ENCODE measurements at regions not wholly inside any gene's neighbourhood (a gene's known extent, or its start where the extent isn't known, plus 50 kb on each side); places are given as distances from the start of the nearest gene placed in this dataset.

GRCh38 chr14:71588576-71589215, 343.5 kb upstream of the RGS6 start:
- no peak for DNase-seq (ENCODE audit: extremely low read depth in 1 of 11, low read depth in 9 of 11, low spot score in 4 of 11)

DNA sequence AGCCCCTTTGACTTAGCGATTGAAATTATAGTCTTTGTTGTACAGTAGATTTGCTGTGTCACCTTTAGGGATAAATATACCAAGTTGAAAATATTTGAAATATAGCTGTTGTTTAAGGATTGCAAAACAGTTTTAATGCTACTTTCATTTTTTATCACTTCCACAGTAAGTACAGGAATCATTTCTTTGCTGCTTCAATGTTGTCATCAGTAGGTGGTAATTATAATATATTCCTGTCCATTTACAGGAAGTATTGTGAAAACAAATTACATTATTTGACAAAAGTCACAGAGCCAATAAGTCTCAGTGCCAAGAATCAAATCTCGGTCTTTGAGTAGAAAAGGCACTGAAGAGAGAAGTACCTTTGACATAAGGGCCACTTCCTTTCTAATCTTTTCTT, 342.6 kb upstream of the RGS6 start:
- no peak for DNase-seq (ENCODE audit: extremely low read depth in 1 of 11, low read depth in 9 of 11, low spot score in 4 of 11)

DNA sequence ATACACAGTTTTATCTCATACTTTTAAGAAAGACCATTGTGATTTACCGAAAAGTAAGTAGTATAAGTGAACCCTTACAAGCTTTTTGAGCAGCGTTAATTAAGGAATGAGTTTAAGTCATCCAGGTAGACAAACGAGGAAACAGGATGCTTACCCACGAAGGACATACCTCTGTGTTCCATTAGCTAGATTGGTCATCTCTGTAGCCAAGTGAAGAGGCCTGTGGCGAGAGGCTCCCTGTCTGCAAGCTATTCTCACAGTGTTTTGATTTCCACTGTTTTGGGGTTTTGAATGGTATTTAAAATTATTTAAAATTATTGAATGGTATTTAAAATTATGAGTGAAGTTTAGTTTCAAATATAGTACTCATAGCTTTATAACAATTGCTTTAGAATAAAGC, 342.1 kb upstream of the RGS6 start:
- DNase-seq (ENCODE audit: extremely low read depth in 1 of 11, low read depth in 9 of 11, low spot score in 4 of 11), result no peak

DNA sequence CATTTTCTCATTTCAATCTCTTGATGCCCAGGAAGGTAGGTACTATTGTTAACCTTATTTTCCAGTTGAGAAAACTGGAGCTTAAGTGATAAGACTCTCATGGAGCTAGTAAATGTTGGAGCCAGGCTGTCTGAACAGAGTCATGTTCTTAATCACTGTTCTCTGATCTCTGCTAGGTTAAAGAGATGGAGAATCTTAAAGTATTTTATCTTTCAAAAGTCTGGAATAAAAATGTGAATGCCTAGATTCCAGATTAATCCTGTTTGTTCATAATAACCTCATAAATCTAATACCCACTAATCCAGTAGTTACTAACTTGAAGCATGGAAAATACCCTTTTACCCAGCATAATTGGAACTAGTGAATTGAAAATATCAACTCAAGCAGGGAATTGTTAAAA, 341.0 kb upstream of the RGS6 start:
- DNase-seq (ENCODE audit: extremely low read depth in 1 of 11, low read depth in 9 of 11, low spot score in 4 of 11), result no peak

DNA sequence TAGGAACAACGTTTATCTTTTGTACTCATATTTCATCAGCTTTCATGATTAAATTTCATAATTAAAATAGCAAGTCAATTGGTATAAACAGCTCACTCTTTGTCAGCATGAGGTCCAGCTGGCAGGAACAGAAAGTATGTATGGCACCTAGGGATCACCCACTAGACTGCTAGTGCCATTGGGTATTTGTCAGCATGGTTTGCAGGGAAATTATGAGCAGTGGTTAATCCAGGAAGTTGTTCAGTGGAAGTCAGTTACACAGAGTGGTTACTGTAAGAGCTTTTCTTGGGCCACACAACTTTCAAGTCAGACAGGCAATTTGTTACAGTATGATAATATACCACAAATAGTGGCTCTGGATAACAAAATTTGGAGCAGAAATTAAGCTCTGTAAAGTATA, 340.3 kb upstream of the RGS6 start:
- no peak for DNase-seq (ENCODE audit: extremely low read depth in 1 of 11, low read depth in 9 of 11, low spot score in 4 of 11)

GRCh38 chr14:71592361-71592760, 339.9 kb upstream of the RGS6 start:
- DNase-seq (ENCODE audit: extremely low read depth in 1 of 11, low read depth in 9 of 11, low spot score in 4 of 11), result no peak

DNA sequence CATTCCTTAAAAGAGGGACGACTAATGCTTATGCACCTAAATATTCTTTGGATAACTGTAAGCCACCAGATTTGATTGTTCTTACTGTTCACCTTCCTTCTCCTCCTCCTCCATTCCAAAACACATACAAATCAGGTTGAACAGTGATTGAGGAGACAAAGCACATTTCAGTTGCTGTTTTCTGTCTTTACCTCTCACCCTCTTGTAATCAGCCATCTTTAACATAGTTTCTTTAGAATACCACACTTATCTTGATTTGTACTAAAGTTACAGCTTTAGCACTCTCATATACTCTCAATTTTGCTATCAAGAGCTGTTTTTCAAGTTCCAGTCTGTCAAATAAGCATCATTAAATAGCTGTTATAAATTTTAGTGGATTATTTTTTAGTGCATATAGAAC, 338.3 kb upstream of the RGS6 start:
- DNase-seq (ENCODE audit: extremely low read depth in 1 of 11, low read depth in 9 of 11, low spot score in 4 of 11), result no peak

DNA sequence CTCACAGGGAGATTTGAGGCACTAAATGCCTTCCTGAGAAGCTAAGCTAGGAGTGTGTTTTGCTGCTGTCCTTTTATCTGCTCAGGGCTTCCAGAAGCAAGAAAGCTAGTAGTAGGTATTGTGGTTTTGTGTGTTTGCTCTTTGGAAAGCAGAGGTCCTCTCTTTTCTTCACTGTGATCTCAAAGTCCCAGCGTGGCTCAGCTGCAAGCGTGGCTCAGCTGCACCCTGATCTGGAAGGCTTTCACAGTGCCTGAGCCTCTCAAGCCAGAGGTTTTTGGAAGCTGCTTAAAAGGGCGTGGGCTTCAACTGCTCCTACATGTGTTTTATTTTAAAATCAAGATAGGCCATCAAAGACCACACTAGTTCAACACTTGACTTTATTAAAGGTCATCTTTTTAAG, 337.4 kb upstream of the RGS6 start:
- DNase-seq (ENCODE audit: extremely low read depth in 1 of 11, low read depth in 9 of 11, low spot score in 4 of 11), result no peak

DNA sequence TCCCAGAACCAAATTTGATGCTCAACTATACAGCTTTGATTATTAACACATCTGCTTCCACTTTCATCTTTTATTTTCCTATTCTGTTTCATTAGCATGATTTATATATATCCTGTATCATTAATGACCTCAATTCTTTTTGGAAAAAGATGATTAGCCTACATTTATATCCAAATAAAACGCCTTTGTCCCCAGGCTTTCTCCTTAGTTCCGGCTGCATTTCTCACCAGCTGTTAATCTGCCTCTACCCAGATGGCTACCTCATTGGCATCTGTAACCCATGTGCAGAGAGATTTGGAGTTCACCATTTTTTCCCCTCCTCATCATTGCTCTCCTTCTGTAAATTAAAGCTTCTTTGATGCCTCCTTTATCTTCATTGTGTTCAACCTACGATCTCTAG, 336.8 kb upstream of the RGS6 start:
- no peak for DNase-seq (ENCODE audit: extremely low read depth in 1 of 11, low read depth in 9 of 11, low spot score in 4 of 11)

- DNase-seq (ENCODE audit: extremely low read depth in 1 of 11, low read depth in 9 of 11, low spot score in 4 of 11), result no peak
Measured at GRCh38 chr14:71597287-71597920, 334.8 kb upstream of the RGS6 start.

- DNase-seq (ENCODE audit: extremely low read depth in 1 of 11, low read depth in 9 of 11, low spot score in 4 of 11), result no peak
Measured at GRCh38 chr14:71597955-71598660, 334.1 kb upstream of the RGS6 start.

DNA sequence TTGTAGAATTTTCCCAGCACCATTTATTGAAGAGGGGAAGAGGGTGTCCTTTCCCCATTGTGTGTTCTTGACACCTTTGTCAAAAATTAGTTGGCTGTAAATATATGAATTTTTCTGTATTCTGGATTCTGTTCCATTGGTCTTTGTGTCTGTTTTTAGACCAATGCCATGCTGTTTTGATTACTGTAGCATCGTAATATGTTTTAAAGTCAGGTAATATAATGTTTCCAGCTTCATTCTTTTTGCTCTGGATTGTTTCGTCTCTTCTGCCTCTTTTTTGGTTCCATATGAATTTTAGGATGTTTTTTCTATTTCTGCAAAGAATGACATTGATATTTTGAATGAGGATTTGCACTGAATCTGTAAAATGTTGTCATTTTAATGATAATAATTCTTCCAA, 331.9 kb upstream of the RGS6 start:
- DNase-seq (ENCODE audit: extremely low read depth in 1 of 11, low read depth in 9 of 11, low spot score in 4 of 11), result no peak

DNA sequence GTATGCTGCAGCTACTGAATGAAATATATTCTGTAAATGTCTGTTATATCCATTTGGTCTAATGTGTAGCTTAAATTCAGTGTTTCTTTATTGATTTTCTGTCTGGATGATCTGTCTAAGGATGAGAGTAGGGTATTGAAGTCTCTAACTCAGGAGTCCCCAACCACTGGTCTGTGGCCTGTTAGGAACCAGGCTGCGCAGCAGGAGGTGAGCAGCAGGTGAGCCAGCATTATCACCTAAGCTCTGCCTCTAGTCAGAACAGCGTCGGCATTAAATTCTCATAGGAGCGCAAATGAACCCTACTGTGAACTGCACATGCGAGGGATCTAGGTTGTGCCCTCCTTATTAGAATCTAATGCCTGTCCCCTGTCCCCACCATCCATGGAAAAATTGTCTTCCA, 329.7 kb upstream of the RGS6 start:
- no peak for DNase-seq (ENCODE audit: extremely low read depth in 1 of 11, low read depth in 9 of 11, low spot score in 4 of 11)

DNA sequence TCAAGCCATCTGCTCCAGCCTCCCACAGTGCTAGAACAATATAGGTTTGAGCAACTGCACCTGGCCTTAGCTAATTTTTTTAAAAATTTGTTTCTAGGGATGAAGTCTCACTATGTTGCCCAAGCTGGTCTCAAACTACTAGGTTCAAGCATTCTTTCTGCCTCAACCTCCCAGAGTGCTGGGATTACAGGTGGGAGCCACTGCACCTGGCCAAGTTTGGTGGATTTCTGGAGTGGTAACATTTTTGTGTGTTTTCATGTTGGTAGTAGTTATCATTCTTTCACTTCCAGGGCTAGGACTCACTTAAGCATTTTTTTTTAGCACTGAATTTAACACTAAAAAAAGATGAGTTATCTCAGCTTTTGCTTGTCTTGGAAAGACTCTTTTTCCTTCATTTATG, 328.0 kb upstream of the RGS6 start:
- no peak for DNase-seq (ENCODE audit: extremely low read depth in 1 of 11, low read depth in 9 of 11, low spot score in 4 of 11)

DNA sequence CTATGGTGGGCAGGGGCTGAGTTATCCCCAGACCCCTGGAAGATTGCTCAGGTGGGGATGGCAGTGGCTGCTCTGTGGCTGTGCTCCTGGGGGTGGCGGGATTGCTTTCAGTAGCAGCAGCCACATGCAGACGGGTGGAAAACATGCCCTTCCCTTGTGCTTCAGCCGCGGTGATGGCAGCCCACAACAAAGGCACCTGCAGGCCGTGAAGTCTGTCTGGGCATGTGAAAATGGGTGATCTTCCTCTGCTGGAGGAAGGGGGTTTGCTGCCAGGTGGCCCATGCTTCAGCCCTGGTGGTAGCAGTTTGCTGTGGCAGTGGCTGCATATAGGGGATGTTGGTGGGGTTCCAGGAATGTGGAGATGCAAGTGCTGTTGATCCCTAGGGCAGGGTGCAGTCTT, 326.2 kb upstream of the RGS6 start:
- DNase-seq (ENCODE audit: extremely low read depth in 1 of 11, low read depth in 9 of 11, low spot score in 4 of 11), result no peak

DNA sequence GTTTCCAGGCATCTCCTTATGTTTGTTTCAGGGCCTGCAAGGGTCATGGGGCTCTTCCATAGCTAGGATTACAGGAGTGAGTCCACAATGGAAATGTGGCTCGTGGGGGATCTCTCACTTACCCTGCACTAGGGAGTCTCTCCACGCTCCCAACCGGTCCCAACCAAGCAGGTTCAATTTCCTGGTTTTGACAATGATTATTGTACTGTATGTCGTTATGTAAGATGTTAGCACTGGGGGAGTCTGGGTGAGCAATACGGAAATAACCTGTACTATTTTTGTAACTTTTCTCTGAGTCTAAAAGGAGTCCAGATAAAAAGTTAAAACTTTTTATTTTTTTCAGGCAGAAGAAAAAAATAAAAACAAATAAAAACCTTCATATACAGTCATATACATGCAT, 325.7 kb upstream of the RGS6 start:
- no peak for DNase-seq (ENCODE audit: extremely low read depth in 1 of 11, low read depth in 9 of 11, low spot score in 4 of 11)

- no peak for DNase-seq (ENCODE audit: extremely low read depth in 1 of 11, low read depth in 9 of 11, low spot score in 4 of 11)
Measured at GRCh38 chr14:71607056-71607455, 325.2 kb upstream of the RGS6 start.

- no peak for DNase-seq (ENCODE audit: extremely low read depth in 1 of 11, low read depth in 9 of 11, low spot score in 4 of 11)
Measured at GRCh38 chr14:71610149-71610548, 322.1 kb upstream of the RGS6 start.

DNA sequence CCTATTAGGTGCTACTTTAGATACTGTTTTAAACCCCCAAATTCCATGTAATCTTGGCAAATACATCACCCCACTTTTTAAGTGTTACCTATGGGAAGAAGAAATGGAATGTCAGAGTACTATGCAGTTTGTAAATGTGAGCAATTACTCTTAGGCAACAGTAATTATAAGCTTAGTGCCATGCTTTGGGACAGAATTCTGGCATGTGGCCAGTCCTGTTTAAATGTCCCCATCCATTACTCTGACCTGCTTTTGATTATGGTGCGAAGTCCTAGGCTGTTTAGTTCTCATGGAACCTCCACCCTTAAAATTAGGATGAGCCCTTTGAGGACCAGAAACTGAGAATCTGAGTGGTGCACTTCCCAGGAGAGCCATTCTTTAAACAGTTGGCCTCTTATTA, 321.4 kb upstream of the RGS6 start:
- no peak for DNase-seq (ENCODE audit: extremely low read depth in 1 of 11, low read depth in 9 of 11, low spot score in 4 of 11)

DNA sequence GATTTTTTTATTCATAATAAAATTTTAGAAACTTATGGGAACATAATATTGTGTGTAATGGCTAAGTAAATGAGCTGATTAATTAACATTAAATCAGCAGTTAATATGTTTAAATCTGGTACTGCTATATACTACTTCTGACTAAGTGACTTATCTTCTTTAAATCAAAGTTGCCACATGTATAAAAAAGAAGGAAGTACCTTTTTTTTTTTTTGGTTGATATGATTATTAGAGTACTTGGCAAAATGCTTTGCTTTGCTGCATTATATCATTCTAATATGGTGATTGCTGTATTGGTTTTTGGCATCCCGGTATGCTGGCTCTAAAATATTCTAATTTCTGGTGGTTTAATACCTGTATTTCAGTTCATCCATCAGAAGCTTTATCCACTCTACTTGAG, 319.1 kb upstream of the RGS6 start:
- DNase-seq (ENCODE audit: extremely low read depth in 1 of 11, low read depth in 9 of 11, low spot score in 4 of 11), result no peak

GRCh38 chr14:71616013-71616412, 316.2 kb upstream of the RGS6 start:
- no peak for DNase-seq (ENCODE audit: extremely low read depth in 1 of 11, low read depth in 9 of 11, low spot score in 4 of 11)
